HG02610 (cell line): ENCODE measurements at regions not wholly inside any gene's neighbourhood (a gene's known extent, or its start where the extent isn't known, plus 50 kb on each side); places are given as distances from the start of the nearest gene placed in this dataset.

Experiments
- ATAC-seq: cut with Tn5 transposase; IDR thresholded peaks from one replicate; pipeline ENCODE4 v1.9.1; 2021; ENCODE audit warnings: mild to moderate bottlenecking, moderate library complexity; ENCODE audit not compliant: unreplicated experiment

DNA sequence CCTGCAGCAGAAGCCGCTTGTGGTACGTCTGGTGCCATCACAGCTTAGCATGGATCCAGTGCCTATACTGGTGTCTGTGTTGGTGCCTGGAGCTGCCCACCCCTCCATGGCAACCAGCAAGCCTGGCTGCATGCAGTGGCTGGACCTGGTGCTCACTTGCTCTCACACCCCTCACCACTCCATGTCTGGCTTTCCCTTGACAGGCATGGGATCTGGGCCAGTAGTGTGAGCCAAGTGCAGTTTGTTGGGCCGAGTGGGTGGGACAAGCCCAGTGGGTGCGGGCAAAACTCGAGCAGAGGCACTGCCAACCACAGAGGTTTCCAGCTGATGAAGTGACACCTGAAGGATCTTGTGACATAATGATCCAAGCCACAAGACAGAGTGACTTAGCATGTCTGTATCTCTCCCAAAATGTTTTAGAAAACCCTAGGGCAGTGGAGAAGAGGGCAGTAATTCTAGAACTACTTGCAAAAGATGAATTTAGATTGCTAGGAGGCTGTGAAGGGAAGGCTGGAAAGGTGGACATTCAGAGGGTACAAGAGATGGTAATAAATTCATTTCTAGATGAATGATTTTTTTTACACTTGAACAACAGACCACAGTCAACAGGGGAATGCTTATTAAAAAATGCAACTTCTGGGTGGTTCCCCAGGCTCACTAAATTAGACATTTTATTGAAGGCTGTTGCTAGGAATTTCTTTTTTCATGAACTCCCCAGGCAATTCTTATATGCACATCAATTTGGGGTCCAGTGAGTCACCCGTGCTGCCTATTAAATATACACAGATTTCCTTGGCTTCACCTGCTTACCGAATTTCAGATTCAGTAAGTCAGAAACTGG, 660.3 kb downstream of the TLR4 start:
- peak; percentile 65 for ATAC-seq

GRCh38 chr9:118366228-118366627, 662.0 kb downstream of the TLR4 start:
- no peak for ATAC-seq

DNA sequence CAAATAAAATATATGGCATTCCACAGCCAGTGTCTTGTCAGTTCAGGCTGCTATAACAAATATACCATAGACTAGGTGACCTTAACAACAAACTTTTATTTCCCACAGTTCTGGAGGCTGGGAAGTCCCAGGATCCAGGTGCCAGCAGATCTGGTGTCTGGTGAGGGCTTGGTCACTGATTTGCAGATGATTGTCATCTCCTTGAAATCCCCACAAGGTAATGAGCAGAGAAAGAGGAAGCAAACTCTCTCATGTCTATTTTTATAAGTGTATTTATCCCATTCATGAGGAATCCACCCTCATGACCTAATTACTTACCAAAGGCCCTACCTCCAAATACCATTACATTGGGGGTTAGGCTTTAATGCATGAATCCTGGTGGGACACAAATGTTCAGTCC, 663.2 kb downstream of the TLR4 start:
- ATAC-seq: no peak

- no peak for ATAC-seq
These were observed 680.4 kb downstream of the TLR4 start for GRCh38 chr9:118384531-118385100.

- ATAC-seq: peak; percentile 98
These were observed 691.2 kb downstream of the TLR4 start for GRCh38 chr9:118395415-118395814.

- ATAC-seq: no peak
These were observed 697.3 kb downstream of the TLR4 start for GRCh38 chr9:118401546-118401945.

DNA sequence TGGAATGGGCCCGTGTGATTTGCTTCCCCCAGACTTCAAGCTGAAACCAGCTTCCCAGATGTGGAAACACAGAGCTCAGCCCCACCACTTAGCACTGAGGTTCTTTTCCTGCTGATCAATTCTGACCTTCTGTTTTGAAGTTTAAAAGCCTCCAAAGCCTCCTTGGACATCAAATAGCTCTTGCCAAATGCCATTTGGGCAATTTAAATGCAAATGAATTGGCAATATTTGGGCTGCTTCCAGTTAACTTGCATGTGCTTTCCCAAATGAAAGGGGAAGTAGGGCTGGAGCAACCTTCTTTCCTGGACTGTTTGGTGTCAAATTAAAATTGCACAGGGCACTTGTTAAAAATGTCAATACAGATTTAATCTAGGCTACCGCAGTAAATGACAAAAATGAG, 710.5 kb downstream of the TLR4 start:
- no peak for ATAC-seq

DNA sequence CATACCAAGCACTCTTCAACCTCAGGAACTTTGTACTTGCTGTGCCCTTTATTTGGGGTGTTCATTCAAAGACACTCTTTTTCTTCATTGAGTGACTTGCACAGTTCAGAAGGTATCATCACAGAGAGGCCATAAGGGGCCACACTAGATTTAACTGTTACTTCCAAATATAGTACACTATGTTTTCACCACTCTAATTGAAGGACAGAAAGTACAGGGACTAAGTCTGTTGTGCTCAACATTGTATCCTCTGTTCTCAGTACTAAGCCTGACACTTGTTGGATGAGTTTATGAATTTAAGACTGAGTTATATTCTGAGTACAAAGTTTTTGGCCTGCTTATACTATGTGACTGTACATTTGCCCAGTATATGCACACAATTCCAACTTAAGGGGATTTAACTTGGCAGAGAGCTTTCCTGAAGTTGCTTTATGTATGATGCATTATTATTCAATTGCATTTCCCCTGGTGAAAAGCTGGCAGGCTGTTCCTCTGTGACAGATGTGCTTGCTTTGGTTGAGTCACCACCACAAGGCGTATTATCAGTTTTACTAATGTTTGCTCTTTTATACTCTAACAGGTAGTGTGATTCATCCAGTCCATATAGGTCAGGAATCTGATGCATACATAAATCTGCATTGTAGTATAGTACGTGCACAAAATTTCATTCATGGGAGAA, 714.8 kb downstream of the TLR4 start:
- no peak for ATAC-seq

- no peak for ATAC-seq
These were observed 715.5 kb downstream of the TLR4 start for GRCh38 chr9:118419676-118420075.

DNA sequence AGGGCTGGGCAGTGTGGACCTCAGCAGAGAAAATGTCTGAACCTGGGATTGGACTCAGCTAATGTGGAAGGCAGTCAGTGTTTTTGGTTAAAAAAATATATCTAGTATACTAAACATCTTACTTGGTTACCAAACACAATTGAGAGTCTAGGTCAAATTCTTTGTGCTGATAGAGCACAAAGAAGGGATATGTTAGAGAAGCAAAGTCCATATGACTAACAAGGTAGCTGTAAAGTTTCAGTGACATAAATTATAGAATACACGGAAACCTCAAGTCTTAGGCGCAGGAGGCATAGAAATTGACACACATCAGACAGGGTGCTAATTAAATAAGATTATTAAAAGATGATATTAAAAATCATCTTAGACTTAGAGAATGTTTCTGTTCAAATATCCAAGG, 718.3 kb downstream of the TLR4 start:
- ATAC-seq: no peak

DNA sequence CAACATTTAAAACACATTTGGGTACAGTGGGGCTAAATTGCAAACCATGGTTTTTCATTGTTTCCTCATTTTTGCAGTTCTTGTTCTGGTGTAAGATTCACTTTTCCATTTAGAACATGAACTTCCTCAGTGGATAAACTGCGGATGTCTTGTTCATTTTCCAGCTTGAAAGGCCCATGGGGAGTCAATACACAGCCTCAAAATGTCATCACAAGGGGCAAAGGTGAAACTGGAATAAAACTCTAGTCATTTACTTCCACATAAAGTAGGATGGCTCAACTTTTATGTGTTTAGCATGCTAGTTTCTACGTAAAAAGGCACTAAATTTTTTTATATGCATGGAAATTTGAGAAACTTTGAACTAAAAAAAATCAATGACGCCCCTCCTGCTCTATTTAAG, 718.8 kb downstream of the TLR4 start:
- ATAC-seq: no peak

GRCh38 chr9:118423721-118424120, 719.5 kb downstream of the TLR4 start:
- ATAC-seq: no peak

DNA sequence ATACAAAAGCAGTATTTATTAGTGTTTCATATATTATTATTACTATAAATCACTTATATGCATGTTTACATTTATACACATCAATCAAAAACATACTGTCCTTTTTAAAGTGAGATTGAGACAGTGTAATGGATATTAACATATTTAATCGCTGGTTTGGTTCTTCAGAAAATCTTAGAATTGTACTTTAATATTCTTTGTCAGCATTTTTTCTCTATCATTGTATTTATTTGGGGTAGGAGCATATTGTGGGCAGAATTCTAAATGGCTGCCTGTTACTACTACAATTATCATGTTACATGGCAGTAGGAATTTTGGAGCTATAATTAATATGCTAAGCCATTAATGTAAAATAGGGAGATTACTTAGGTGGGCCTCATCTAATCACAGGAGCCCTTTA, 722.6 kb downstream of the TLR4 start:
- ATAC-seq: no peak

- no peak for ATAC-seq
These were observed 734.6 kb downstream of the TLR4 start for GRCh38 chr9:118438810-118439209.

DNA sequence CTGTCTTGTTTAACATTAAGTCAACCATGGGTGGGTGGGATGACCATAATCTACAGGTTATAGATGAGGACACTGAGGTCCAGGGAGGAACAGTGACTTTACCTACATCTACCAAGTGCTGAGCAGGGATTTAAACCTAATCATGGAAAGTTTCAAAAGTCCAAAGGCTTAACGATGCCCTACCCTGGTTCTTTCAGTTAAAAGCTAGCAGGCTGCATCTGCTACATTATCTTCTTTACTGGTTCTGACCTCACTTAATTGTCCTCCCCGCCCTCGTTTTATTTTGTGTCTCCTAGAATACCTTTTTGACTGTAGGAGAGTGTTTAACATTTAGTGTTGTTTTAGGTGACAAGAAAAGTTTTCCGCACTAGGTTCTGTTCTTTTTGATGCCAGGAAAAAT, 735.2 kb downstream of the TLR4 start:
- ATAC-seq: no peak

- no peak for ATAC-seq
These were observed 740.2 kb downstream of the TLR4 start for GRCh38 chr9:118444403-118444802.

GRCh38 chr9:118446943-118447639, 742.9 kb downstream of the TLR4 start:
- ATAC-seq: no peak

DNA sequence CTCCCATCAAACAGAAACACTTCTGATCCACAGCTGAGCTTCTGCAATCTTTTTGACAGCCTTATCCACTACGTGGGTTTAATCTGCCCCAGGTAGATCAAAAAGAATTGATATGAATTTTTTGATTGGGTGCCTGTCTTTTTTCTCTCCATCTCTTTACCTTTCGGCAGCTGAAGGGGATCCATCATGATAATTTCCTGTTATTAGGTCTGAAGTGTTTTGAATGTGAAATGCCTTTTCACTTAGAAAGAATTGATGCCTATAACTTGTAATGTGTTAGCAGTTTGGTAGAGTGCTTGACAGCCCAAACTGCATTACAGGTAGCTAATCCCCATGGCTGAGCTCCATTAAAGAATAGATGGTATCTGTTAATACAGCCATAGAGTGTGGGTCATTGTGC, 745.4 kb downstream of the TLR4 start:
- ATAC-seq: no peak

DNA sequence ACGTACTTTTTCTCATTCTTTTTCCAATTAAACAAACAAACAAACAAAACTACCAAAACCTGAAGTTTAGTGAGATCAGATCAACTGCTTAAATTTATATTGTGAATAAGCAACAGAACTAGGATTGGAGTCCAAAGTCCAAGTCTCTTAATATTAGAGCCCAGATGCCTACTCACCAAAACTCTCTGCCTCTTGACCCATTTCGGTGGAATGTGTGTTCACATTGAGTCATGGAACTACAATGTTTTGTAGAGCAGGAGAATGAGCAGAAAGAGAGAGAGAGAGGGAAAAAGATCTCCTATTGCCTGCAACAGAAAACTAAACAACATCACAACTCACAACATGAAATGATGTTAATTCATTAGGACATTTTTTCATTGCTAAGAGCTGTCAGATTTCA, 751.1 kb downstream of the TLR4 start:
- no peak for ATAC-seq

DNA sequence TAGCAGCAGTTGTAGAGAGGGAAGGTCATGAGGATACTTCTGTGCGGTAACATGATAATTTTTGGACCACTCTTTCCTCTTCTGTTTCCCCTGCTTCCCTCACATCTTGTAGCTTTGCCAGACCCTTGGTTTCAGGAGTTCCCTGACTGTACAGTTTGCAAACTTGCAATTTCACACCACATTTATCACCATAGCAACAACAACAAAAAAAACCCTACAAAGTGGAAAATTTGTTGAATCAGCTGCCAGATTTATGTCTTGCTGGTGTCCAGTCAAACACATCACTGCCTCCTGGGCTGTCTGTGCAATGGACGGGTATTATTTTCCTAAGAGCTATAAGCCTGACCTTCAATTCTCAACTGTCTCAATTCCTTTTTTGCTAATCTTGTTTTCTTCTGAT, 751.6 kb downstream of the TLR4 start:
- no peak for ATAC-seq

GRCh38 chr9:118457171-118458000, 753.2 kb downstream of the TLR4 start:
- no peak for ATAC-seq
